Myocyte (in vitro differentiated cells): ENCODE measurements at regions not wholly inside any gene's neighbourhood (a gene's known extent, or its start where the extent isn't known, plus 50 kb on each side); places are given as distances from the start of the nearest gene placed in this dataset.

Experiments
- DNase-seq: peaks from one replicate; pipeline ENCODE4 v3.0.0-alpha.2; 2012; ENCODE audit warnings: low read depth

GRCh38 chr2:15763822-15764682 lies 172.4 kb downstream of the DDX1 start:
- DNase-seq: no peak

- no peak for DNase-seq
Observed at GRCh38 chr2:15764683-15765011, 173.0 kb downstream of the DDX1 start.

GRCh38 chr2:15765211-15765610 lies 173.5 kb downstream of the DDX1 start:
- DNase-seq: no peak

GRCh38 chr2:15765686-15766302 lies 174.1 kb downstream of the DDX1 start:
- no peak for DNase-seq

- DNase-seq: no peak
Observed at GRCh38 chr2:15766303-15766861, 174.0 kb upstream of the MYCN start.

GRCh38 chr2:15766911-15767597 lies 173.3 kb upstream of the MYCN start:
- DNase-seq: no peak

GRCh38 chr2:15767679-15768078 lies 172.7 kb upstream of the MYCN start:
- no peak for DNase-seq

- DNase-seq: no peak
Observed at GRCh38 chr2:15768142-15768541, 172.2 kb upstream of the MYCN start.

GRCh38 chr2:15768615-15769014 lies 171.7 kb upstream of the MYCN start:
- DNase-seq: no peak

GRCh38 chr2:15769235-15769634 lies 171.1 kb upstream of the MYCN start:
- DNase-seq: no peak

GRCh38 chr2:15769676-15770547 lies 170.4 kb upstream of the MYCN start:
- DNase-seq: no peak

- DNase-seq: no peak
Observed at GRCh38 chr2:15770606-15771005, 169.7 kb upstream of the MYCN start.

GRCh38 chr2:15771124-15771523 lies 169.2 kb upstream of the MYCN start:
- DNase-seq: no peak

- DNase-seq: no peak
Observed at GRCh38 chr2:15772086-15772595, 168.2 kb upstream of the MYCN start.

- no peak for DNase-seq
Observed at GRCh38 chr2:15772681-15773080, 167.7 kb upstream of the MYCN start.

GRCh38 chr2:15773204-15773603 lies 167.1 kb upstream of the MYCN start:
- DNase-seq: no peak

- DNase-seq: no peak
Observed at GRCh38 chr2:15773846-15774245, 166.5 kb upstream of the MYCN start.

GRCh38 chr2:15775753-15776628 lies 164.4 kb upstream of the MYCN start:
- DNase-seq: no peak

- no peak for DNase-seq
Observed at GRCh38 chr2:15776629-15776919, 163.8 kb upstream of the MYCN start.
